Sigmoid colon (tissue), 3 donors: ENCODE measurements at regions not wholly inside any gene's neighbourhood (a gene's known extent, or its start where the extent isn't known, plus 50 kb on each side); places are given as distances from the start of the nearest gene placed in this dataset.

Experiments used
- CTCF ChIP-seq, 4 experiments: fragments of 450-650 bp in 3 of 4; fragments of 200-600 bp in 1 of 4; IDR thresholded peaks; one replicate each; pipeline ENCODE4 v1.5.1; 2016 to 2019; ENCODE audit warnings: antibody characterized with exemption in 4 of 4, mild to moderate bottlenecking in 3 of 4, moderate library complexity in 2 of 4
- POLR2A ChIP-seq, 2 donors: fragments of 450-650 bp; IDR thresholded peaks; one replicate each; pipeline ENCODE4 v1.6.1; 2016; ENCODE audit warnings: antibody characterized with exemption in 2 of 2, mild to moderate bottlenecking in 2 of 2, moderate library complexity in 2 of 2

GRCh38 chr18:66708646-66709045, 104.8 kb upstream of the CDH19 start:
- TF ChIP-seq POLR2A (IDR thresholded peaks at IDR 0.05) (no peak), CTCF (IDR thresholded peaks at IDR 0.05) (no peak)
